ENCODE measurements at regions not wholly inside any gene's neighbourhood (a gene's known extent, or its start where the extent isn't known, plus 50 kb on each side); places are given as distances from the start of the nearest gene placed in this dataset.

GRCh38 chr9:119420231-119420630 lies 51.0 kb upstream of the BRINP1 start:
- TF ChIP-seq, protein P1, sequence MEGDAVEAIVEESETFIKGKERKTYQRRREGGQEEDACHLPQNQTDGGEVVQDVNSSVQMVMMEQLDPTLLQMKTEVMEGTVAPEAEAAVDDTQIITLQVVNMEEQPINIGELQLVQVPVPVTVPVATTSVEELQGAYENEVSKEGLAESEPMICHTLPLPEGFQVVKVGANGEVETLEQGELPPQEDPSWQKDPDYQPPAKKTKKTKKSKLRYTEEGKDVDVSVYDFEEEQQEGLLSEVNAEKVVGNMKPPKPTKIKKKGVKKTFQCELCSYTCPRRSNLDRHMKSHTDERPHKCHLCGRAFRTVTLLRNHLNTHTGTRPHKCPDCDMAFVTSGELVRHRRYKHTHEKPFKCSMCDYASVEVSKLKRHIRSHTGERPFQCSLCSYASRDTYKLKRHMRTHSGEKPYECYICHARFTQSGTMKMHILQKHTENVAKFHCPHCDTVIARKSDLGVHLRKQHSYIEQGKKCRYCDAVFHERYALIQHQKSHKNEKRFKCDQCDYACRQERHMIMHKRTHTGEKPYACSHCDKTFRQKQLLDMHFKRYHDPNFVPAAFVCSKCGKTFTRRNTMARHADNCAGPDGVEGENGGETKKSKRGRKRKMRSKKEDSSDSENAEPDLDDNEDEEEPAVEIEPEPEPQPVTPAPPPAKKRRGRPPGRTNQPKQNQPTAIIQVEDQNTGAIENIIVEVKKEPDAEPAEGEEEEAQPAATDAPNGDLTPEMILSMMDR (IDR thresholded peaks at IDR 0.05): no peak
- TF ChIP-seq POLR2A (IDR thresholded peaks at IDR 0.05): no peak
